GM19035 (cell line): ENCODE measurements at regions not wholly inside any gene's neighbourhood (a gene's known extent, or its start where the extent isn't known, plus 50 kb on each side); places are given as distances from the start of the nearest gene placed in this dataset.
"Not testable (repeated sequence)": the region's sequence is repeated elsewhere in the genome, so short reads cannot be mapped to it uniquely, and the experiment has no call there.

Experiments used
- ATAC-seq: cut with Tn5 transposase; IDR thresholded peaks from one replicate; pipeline ENCODE4 v1.9.1; 2021; ENCODE audit not compliant: unreplicated experiment

- no peak for ATAC-seq
These were observed 153.8 kb downstream of the DEPDC1B start for GRCh38 chr5:60546207-60546606.

DNA sequence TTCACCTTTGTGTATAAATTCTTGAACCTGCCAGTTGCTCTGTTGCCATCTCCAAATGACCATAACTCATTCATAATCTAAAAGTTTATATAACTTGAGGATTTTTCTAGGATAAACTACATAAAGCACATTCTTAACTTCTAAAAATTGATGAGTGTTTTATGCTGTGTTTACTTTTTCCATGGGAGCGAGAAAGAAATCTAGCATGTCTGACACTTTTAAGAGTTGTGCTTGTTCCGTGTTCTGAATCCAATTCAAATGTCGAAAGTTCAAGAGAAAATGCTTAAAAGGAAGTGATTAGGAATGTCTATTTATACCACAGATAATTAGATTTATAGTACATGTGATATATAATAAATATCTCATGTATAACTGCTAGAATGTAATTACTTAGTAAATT, 154.4 kb downstream of the DEPDC1B start:
- no peak for ATAC-seq

- no peak for ATAC-seq
These were observed 155.8 kb downstream of the DEPDC1B start for GRCh38 chr5:60544142-60544541.

GRCh38 chr5:60541980-60542379, 158.0 kb downstream of the DEPDC1B start:
- ATAC-seq, result no peak

- peak; percentile 93 for ATAC-seq
These were observed 158.8 kb downstream of the DEPDC1B start for GRCh38 chr5:60540856-60541805.

GRCh38 chr5:60538955-60539866, 160.8 kb downstream of the DEPDC1B start:
- no peak for ATAC-seq

GRCh38 chr5:60538426-60538825, 161.5 kb downstream of the DEPDC1B start:
- ATAC-seq, result no peak

GRCh38 chr5:60535951-60536350, 164.0 kb downstream of the DEPDC1B start:
- no peak for ATAC-seq

GRCh38 chr5:60535198-60535597, 164.8 kb downstream of the DEPDC1B start:
- peak; percentile 73 for ATAC-seq

DNA sequence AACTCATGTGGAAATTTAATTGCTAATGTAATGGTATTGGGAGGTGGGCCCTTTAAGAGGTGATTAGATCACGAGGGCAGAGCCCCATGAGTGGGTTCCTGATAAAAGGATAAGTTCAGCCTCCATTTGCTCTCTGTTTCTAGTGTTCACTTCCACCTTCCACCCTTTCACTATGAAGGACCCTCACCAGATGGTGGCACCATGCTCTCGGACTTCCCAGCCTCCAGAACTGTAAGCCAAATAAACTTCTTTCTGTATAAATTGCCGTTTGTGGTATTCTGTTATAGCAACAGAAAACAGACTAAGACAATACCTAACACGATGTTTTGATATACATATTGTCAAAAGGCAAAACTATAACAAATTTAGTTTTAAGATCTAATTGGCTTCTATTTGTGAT, 166.2 kb downstream of the DEPDC1B start:
- ATAC-seq, result no peak

- ATAC-seq, result not testable (repeated sequence)
These were observed 167.2 kb downstream of the DEPDC1B start for GRCh38 chr5:60532796-60533195.

- ATAC-seq, result not testable (repeated sequence)
These were observed 169.7 kb downstream of the DEPDC1B start for GRCh38 chr5:60530144-60530848.

DNA sequence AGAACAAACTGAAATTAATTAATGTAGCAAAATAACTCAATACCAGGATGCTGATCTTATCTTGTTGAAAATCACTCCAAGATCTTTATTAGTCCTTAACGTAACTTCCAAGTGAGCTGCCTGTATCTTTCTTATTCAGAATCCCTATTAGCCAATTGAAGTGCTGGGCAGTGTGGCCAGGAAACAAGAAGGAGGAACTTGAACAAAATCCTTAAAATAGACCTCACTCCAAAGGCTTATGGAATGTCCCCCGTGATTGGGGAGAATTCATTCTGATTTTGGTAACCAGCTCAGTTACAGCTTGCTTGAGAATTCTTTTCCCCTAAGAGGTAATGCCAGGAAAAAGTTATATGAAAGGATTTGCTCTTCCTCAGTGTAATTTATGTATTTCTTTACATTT, 171.0 kb downstream of the DEPDC1B start:
- ATAC-seq, result no peak

DNA sequence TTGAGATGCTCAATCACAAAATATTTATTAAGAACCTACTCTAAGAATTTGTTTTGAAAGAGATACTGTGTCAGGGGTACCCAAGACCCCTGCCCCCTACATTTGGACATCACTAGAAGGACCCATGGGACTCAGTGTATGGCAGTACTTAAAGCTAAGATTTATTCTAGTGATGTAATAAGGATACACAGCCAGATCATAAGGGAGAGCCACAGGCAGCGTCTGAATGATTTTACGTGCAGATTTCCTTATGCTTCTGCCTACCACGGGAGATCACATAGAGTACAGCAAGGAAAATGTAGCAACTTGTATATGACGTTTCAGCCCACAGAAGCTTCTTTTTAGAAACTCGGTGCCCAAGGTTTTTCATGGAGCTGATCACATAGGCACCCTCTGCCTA, 172.9 kb downstream of the DEPDC1B start:
- ATAC-seq, result no peak

GRCh38 chr5:60526336-60526875, 173.6 kb downstream of the DEPDC1B start:
- no peak for ATAC-seq

DNA sequence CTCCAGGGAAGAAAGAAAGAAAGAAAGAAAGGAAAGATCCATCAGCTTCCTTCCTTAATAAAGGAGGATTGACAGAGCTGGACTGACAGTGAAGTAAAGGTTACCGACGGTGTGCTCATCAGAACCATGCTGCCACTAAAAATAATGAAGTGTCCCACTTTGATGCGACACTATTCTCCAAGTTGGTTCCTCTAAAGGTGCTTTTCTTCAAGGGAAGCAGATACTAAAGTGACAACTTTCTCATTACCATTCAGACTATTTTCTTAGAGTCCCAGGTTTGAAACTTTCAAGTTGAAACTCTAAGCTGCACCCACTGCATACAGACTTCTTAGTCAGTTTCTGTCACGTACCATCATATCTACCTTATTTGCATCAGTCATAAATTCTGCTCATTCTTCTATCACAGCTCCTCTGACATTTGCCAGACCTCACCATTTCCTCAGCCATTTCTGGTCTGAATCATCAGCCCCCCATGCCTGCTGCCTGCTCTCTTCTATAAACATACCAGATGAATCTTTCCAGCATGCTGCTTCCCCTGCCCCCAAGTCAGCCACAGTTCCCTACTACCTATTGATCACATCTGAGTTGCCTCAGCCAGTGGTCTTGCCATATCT, 177.6 kb downstream of the DEPDC1B start:
- ATAC-seq, result peak; percentile 85

- ATAC-seq, result peak; percentile 54
These were observed 178.3 kb downstream of the DEPDC1B start for GRCh38 chr5:60521376-60522291.

DNA sequence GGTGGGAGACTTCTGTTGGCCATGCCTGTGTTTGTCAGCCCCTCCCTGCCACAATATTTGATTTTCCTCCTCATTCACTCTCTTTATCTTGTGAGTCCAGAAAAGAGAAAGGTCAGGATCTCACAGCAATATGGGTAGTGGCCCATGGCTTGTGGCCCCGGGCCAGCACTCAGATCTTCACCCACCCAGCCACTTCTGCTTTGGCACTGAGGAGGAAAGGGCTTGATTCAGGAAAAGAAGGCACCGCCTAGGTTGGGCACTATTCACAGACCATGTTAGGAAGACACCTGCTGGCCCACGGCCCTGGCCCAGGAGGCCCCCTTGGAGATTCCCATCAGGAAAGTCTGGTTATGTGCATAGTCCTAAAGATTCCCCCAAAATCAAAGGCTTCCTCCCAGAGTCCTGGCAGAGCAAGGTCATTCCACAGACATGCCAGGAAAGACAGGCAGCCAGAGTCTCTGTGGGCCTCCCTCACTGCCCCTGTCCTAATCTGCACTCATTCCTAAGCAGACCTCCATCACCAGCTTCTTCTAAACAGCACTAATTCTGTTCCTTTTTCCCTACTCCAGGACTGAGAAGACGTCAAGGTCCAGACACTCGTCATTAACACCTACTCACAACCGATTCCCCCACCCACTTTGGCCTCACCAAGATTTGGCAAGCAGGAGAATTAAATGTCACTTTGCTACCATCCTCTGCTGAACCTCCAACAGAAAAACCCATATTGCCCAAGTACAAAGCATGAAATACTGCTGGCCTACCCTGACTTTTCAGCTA, 179.3 kb downstream of the DEPDC1B start:
- no peak for ATAC-seq

DNA sequence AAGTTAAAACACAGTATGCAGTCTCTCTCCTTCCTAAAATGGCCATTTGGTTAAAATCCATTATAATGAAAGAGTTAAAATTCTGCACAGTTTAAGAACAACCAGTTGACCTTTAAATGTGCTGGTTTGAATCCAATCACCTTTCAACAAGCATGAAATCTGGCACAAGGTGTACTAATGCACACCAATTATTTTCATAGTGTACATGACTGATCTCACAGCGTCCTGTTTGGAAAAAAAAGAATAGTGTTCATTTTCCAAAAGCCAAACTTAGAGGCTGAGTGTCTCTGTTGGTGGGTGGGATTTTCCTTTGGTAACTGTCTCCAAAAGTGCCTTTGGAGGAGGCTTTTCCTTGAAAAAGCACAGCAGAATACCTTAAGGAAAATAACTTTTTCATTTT, 180.6 kb downstream of the DEPDC1B start:
- ATAC-seq, result no peak
